Keratinocyte (primary cell): ENCODE measurements at regions not wholly inside any gene's neighbourhood (a gene's known extent, or its start where the extent isn't known, plus 50 kb on each side); places are given as distances from the start of the nearest gene placed in this dataset.

ENCODE experiments used
- DNase-seq: peaks from one replicate; pipeline ENCODE4 v3.0.0-alpha.2; 2011; ENCODE audit warnings: low read depth, missing footprints, low spot score
- FAIRE-seq: peaks from 2 replicates; lab custom pipeline; 2011; peaks lifted over from hg19 to GRCh38; lab: Jason Lieb, UNC
- H2AFZ ChIP-seq: 2 replicates; pipeline ENCODE4 v1.6.0; 2012; ENCODE audit warnings: low read length, control low read depth, inconsistent platforms; ENCODE audit not compliant: control insufficient read depth
- H3K27ac ChIP-seq: 2 replicates; pipeline ENCODE4 v1.5.1; 2011; ENCODE audit warnings: low read length; ENCODE audit not compliant: control insufficient read depth, insufficient read depth
- H3K27me3 ChIP-seq: 3 replicates; pipeline ENCODE4 v1.6.0; 2011; ENCODE audit warnings: low read length; ENCODE audit not compliant: control insufficient read depth, insufficient read depth; ENCODE audit errors: extremely low read depth
- H3K36me3 ChIP-seq, 2 experiments: 2 replicates in 1 of 2; 3 replicates in 1 of 2; pipeline ENCODE4 v1.5.1; 2011; ENCODE audit warnings: low read length in 2 of 2, mild to moderate bottlenecking in 1 of 2; ENCODE audit not compliant: control insufficient read depth in 2 of 2, insufficient read depth in 2 of 2; ENCODE audit errors: extremely low read depth in 1 of 2
- H3K4me1 ChIP-seq: 3 replicates; pipeline ENCODE4 v1.5.1; 2011; ENCODE audit warnings: low read length; ENCODE audit not compliant: control insufficient read depth, insufficient read depth; ENCODE audit errors: extremely low read depth
- H3K4me2 ChIP-seq: 3 replicates; pipeline ENCODE4 v1.6.0; 2011; ENCODE audit warnings: low read depth, low read length; ENCODE audit not compliant: control insufficient read depth, insufficient read depth; ENCODE audit errors: extremely low read depth
- H3K4me3 ChIP-seq, 3 experiments: fragments of 200-600 bp in 1 of 3; sonication (generic) in 1 of 3; 2 replicates in 2 of 3; 3 replicates in 1 of 3; pipeline ENCODE4 v1.5.1; 2011 to 2016; ENCODE audit warnings: low read length in 3 of 3, mild to moderate bottlenecking in 3 of 3, control low read depth in 2 of 3, inconsistent platforms in 1 of 3, low read depth in 1 of 3, mixed read lengths in 1 of 3, mixed run types in 1 of 3, moderate library complexity in 1 of 3; ENCODE audit not compliant: control insufficient read depth in 2 of 3, insufficient read depth in 2 of 3; ENCODE audit errors: extremely low read depth in 1 of 3
- H3K79me2 ChIP-seq: 2 replicates; pipeline ENCODE4 v1.6.0; 2012; ENCODE audit warnings: low read length; ENCODE audit not compliant: control insufficient read depth, insufficient read depth
- H3K9ac ChIP-seq: 3 replicates; pipeline ENCODE4 v1.6.0; 2011; ENCODE audit warnings: low read length; ENCODE audit not compliant: control insufficient read depth, insufficient read depth; ENCODE audit errors: extremely low read depth
- H3K9me1 ChIP-seq: 3 replicates; pipeline ENCODE4 v1.6.0; 2011; ENCODE audit warnings: low read length; ENCODE audit not compliant: control insufficient read depth, insufficient read depth; ENCODE audit errors: extremely low read depth
- H3K9me3 ChIP-seq: 2 replicates; pipeline ENCODE4 v1.5.1; 2012; ENCODE audit warnings: low read depth, low read length; ENCODE audit not compliant: control insufficient read depth
- H4K20me1 ChIP-seq: 3 replicates; pipeline ENCODE4 v1.6.0; 2011; ENCODE audit warnings: low read length; ENCODE audit not compliant: control insufficient read depth, insufficient read depth; ENCODE audit errors: extremely low read depth
- CTCF ChIP-seq, 3 experiments: IDR thresholded peaks in 1 of 3; conservative IDR thresholded peaks in 1 of 3; optimal IDR thresholded peaks in 1 of 3; 2 replicates in 2 of 3; 3 replicates in 1 of 3; pipeline versions ENCODE3 to v1.5.1; 2011; ENCODE audit warnings: low read length in 3 of 3, mild to moderate bottlenecking in 3 of 3, moderate library complexity in 2 of 3, control low read depth in 1 of 3, inconsistent platforms in 1 of 3; ENCODE audit not compliant: insufficient read depth in 2 of 3; ENCODE audit errors: extremely low read depth in 1 of 3
- EZH2 ChIP-seq: IDR thresholded peaks from one replicate; pipeline ENCODE4 v1.6.1; 2012; ENCODE audit warnings: inconsistent platforms, mild to moderate bottlenecking, low read length, moderate library complexity
- dilution Hi-C: fragments of 300-500 bp; cut with MboI; formaldehyde crosslinking; loops from one replicate; pipeline ENCODE4 v1.7.0; 2020; ENCODE audit warnings: low sequenced_read_pairs; ENCODE audit not compliant: extremely low pct_ligation_motif_present
- small RNA-seq, 3 experiments: library from RNA; depleted of rRNA; stranded (forward); fragments of <200 nt; gene quantifications; one replicate each; pipeline ENCODE3, GENCODE V24; 2012; ENCODE audit warnings: low read depth in 3 of 3, low replicate concordance in 1 of 3; ENCODE audit not compliant: insufficient read length in 3 of 3

GRCh38 chr20:39089797-39090196 lies 127.7 kb downstream of the DHX35 start:
- H4K20me1 ChIP-seq, result no peaks in the 10 kb centered on the region
- H3K36me3 ChIP-seq, result no peaks in the 10 kb centered on the region
- no peak overlapping the region for H3K27ac ChIP-seq
- H3K79me2 ChIP-seq, result no peaks in the 10 kb centered on the region
- dilution Hi-C loops, result no loop called here
- H3K9me1 ChIP-seq, result no peaks in the 10 kb centered on the region
- H3K4me3 ChIP-seq, result no peak overlapping the region
- DNase-seq (no peak), FAIRE-seq (no peak)
- no peak overlapping the region for H3K9ac ChIP-seq
- H3K27me3 ChIP-seq, result peaks cover 5% of the 10 kb centered on the region
- H3K4me2 ChIP-seq, result no peak overlapping the region
- no peak for TF ChIP-seq CTCF (optimal IDR thresholded peaks at IDR 0.05 in 1 of 3, IDR thresholded peaks at IDR 0.05 in 1 of 3, conservative IDR thresholded peaks at IDR 0.05 in 1 of 3; ENCODE audit: extremely low read depth in 1 of 3, insufficient read depth in 2 of 3, low read length in 3 of 3)
- no peak for TF ChIP-seq EZH2
- H3K9me3 ChIP-seq, result no peaks in the 10 kb centered on the region
- H2AFZ ChIP-seq, result no peak overlapping the region
- H3K4me1 ChIP-seq, result no peaks in the 10 kb centered on the region

Small RNA genes lying in the stretch of these regions (small RNA-seq; reads per million reads assigned to genes)
- gene RN7SL680P, result 0 reads per million in 3 experiments
